MCF 10A (cell line): ENCODE measurements at regions not wholly inside any gene's neighbourhood (a gene's known extent, or its start where the extent isn't known, plus 50 kb on each side); places are given as distances from the start of the nearest gene placed in this dataset.

Experiments
- BruUV-seq: library from RNA; stranded (reverse); fragments of 400-500 nt; replicated peaks from 2 replicates; lab custom pipeline; 2021; lab: Mats Ljungman, UMichigan
- CTCF ChIA-PET: fragments of 300-600 bp; sonication (Branson Sonifier 250); formaldehyde crosslinking; extraction: SDS; loops from one replicate; lab custom pipeline; 2021; ENCODE audit warnings: antibody characterized with exemption, inconsistent platforms; lab: Yijun Ruan, JAX
- POLR2A ChIA-PET: fragments of 300-600, 350-650 bp; sonication (Branson Sonifier 250); formaldehyde crosslinking; extraction: SDS; loops from one replicate; lab custom pipeline; 2020; ENCODE audit warnings: antibody characterized with exemption, inconsistent platforms; lab: Yijun Ruan, JAX
- DNase-seq: peaks from one replicate; pipeline ENCODE4 v3.0.0-alpha.2; 2018; ENCODE audit not compliant: unreplicated experiment
- H3K27ac Mint-ChIP-seq: one replicate; pipeline ENCODE4 v1.8.0; 2022; ENCODE audit warnings: mild to moderate bottlenecking, low read depth, mixed read lengths; ENCODE audit not compliant: unreplicated experiment
- H3K27me3 Mint-ChIP-seq: one replicate; pipeline ENCODE4 v1.8.0; 2022; ENCODE audit warnings: mixed read lengths; ENCODE audit not compliant: insufficient read depth, unreplicated experiment
- H3K36me3 Mint-ChIP-seq: one replicate; pipeline ENCODE4 v1.8.0; 2022; ENCODE audit warnings: mild to moderate bottlenecking, moderate library complexity, mixed read lengths; ENCODE audit not compliant: insufficient read depth, unreplicated experiment
- H3K4me1 Mint-ChIP-seq: one replicate; pipeline ENCODE4 v1.8.0; 2022; ENCODE audit warnings: mixed read lengths; ENCODE audit not compliant: insufficient read depth, unreplicated experiment
- H3K4me3 Mint-ChIP-seq: one replicate; pipeline ENCODE4 v1.8.0; 2022; ENCODE audit warnings: mild to moderate bottlenecking, moderate library complexity, mixed read lengths; ENCODE audit not compliant: unreplicated experiment
- H3K9me3 Mint-ChIP-seq: one replicate; pipeline ENCODE4 v1.8.0; 2022; ENCODE audit warnings: mixed read lengths; ENCODE audit not compliant: unreplicated experiment
- intact Hi-C: fragments of 100-400 bp; cut with micrococcal nuclease; formaldehyde crosslinking; loops from 2 replicates; pipeline ENCODE4 v1.14.1; 2022
- TF ChIP-seq, protein P1 (sequence below): fragments of 200-600 bp; IDR thresholded peaks from one replicate; pipeline ENCODE4 v1.8.0; 2022; ENCODE audit warnings: antibody characterized with exemption, mild to moderate bottlenecking; ENCODE audit not compliant: unreplicated experiment

DNA sequence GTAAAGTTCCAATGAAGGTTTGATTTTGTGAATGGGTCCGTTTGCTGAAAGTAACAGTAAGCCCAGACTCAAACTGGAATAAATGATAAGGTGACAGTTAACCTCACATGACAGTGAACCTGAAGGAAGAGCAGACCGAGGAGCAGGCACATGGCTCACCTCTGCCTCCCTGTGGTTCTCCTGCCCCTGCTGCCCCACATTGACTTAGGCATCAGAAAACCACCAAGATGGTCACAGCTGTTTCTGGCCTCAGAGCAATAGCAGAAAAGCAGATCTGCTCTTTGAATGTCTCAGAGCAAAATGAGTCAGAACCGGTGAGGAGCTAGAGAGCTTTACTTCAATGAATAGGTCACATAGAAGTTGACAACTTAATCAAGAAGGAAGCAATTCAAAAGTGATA, 487.6 kb downstream of the METTL4 start:
- TF ChIP-seq, protein P1, sequence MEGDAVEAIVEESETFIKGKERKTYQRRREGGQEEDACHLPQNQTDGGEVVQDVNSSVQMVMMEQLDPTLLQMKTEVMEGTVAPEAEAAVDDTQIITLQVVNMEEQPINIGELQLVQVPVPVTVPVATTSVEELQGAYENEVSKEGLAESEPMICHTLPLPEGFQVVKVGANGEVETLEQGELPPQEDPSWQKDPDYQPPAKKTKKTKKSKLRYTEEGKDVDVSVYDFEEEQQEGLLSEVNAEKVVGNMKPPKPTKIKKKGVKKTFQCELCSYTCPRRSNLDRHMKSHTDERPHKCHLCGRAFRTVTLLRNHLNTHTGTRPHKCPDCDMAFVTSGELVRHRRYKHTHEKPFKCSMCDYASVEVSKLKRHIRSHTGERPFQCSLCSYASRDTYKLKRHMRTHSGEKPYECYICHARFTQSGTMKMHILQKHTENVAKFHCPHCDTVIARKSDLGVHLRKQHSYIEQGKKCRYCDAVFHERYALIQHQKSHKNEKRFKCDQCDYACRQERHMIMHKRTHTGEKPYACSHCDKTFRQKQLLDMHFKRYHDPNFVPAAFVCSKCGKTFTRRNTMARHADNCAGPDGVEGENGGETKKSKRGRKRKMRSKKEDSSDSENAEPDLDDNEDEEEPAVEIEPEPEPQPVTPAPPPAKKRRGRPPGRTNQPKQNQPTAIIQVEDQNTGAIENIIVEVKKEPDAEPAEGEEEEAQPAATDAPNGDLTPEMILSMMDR: peak; percentile 54
- POLR2A ChIA-PET: no interaction called here
- BruUV-seq: no TSS peak
- CTCF ChIA-PET: interaction anchor here (0.6 to 2.5 kb wide), 20 partner anchors 11 to 774 kb away, joined by 3 to 14 read pairs (median 4); no protein-coding TSS in a partner anchor
- peaks cover 8% of the 10 kb centered on the region for H3K4me1 Mint-ChIP-seq
- no peak overlapping the region for H3K4me3 Mint-ChIP-seq
- H3K27ac Mint-ChIP-seq: no peak overlapping the region
- DNase-seq: peak; percentile 42
- no peaks in the 10 kb centered on the region for H3K27me3 Mint-ChIP-seq
- H3K9me3 Mint-ChIP-seq: no peaks in the 10 kb centered on the region
- peaks cover 6% of the 10 kb centered on the region for H3K36me3 Mint-ChIP-seq
- intact Hi-C loops: loop anchor here (1.0 to 5.0 kb wide), 4 partner anchors 166 to 1216 kb away; no protein-coding TSS in a partner anchor

DNA sequence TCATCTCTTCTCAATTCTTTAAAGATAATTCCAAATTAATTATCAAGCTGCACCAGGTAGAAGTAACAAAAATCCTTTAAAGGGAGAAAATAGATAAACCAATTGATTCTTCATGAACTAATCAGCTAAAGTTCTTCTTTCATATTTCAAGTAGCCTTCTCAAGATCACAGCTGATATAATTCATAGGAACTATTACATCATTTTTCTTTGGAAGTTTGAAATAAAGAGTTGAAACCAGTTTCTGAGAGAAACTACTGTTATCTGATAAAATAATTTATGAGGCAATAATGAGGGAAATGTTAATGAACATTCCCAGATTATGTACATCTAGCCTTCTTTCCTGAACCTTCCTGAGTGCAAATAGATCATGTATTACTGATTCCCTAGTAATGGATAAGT, 484.9 kb downstream of the METTL4 start:
- TF ChIP-seq, protein P1: no peak
- peaks cover 6% of the 10 kb centered on the region for H3K36me3 Mint-ChIP-seq
- H3K4me3 Mint-ChIP-seq: no peak overlapping the region
- no peaks in the 10 kb centered on the region for H3K9me3 Mint-ChIP-seq
- intact Hi-C loops: no loop called here
- H3K27me3 Mint-ChIP-seq: no peaks in the 10 kb centered on the region
- peak overlapping the region; percentile 25 for H3K27ac Mint-ChIP-seq
- no TSS peak for BruUV-seq
- ChIA-PET CTCF (interaction anchor here (0.8 to 1.7 kb wide), 5 partner anchors 10 to 137 kb away, joined by 3 to 6 read pairs (median 4); no protein-coding TSS in a partner anchor), POLR2A (no interaction called here)
- peaks cover 8% of the 10 kb centered on the region for H3K4me1 Mint-ChIP-seq
- DNase-seq: no peak

DNA sequence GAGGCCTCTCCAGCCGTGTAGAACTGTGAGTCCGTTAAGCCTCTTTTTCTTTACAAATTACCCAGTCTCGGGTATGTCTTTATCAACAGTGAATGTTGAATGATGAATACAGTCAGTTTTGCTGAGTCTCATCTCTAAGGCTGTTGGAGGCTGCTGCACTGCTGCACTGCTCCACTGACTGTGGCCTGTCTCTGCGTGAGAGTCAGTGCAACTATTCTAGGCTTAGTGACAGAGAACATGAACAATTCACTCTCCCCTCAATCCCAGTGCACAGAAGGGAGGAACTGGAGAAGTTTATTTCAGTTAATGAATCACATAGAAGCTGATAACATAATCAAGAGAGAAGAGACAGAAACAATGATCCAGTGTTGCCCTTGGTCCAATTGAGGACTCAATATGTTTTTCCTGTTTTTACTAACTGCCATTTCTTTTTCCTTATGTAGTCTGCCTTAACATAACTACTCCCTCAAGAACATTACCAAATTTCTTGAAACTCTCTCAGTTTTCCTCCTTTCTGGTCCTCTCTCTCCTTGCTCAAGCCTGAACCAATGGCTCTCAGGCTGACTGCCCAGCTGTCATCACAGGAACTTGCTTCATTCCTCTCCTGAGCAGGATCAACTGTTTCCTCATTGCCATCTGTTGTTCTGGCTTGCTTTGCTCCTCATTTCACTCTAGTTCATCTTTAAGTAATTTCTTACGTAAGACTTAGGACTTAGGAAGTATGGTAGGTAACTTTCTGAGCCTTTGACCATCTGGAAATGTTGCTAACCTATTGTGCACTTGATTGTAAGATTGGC, 483.2 kb downstream of the METTL4 start:
- POLR2A ChIA-PET: interaction anchor here (0.5 kb wide), 1 partner anchor 482 kb away, joined by 3 read pairs; no protein-coding TSS in a partner anchor
- H3K27me3 Mint-ChIP-seq: no peaks in the 10 kb centered on the region
- peak; percentile 40 for DNase-seq
- TF ChIP-seq, protein P1: no peak
- H3K9me3 Mint-ChIP-seq: no peaks in the 10 kb centered on the region
- peaks cover 6% of the 10 kb centered on the region for H3K36me3 Mint-ChIP-seq
- no peak overlapping the region for H3K27ac Mint-ChIP-seq
- peaks cover 8% of the 10 kb centered on the region for H3K4me1 Mint-ChIP-seq
- intact Hi-C loops: no loop called here
- CTCF ChIA-PET: interaction anchor here (0.7 to 0.9 kb wide), 2 partner anchors 81 to 503 kb away, joined by 3 read pairs; no protein-coding TSS in a partner anchor
- H3K4me3 Mint-ChIP-seq: no peak overlapping the region
- BruUV-seq: no TSS peak

DNA sequence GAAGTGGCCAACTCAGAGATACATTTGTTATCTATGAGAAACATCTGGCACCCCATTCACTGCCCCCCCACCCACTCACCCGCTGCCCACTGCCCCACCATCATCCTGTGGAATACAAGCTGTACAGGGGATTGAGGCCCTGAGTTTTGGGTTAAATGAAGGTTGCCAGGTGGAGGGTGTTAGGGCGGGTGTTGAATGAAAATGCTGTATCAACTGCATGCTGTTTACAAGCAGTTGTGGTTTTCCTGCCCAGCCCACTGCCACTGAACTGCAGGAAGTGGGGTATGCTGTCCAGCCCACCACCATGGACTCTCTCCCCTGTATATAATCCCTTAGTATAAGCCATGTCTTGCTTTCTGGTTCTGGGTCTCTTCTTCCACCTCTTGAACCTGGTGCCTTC, 481.9 kb downstream of the METTL4 start:
- ChIA-PET CTCF (interaction anchor here (0.6 kb wide), 2 partner anchors 15 to 285 kb away, joined by 3 read pairs; no protein-coding TSS in a partner anchor), POLR2A (interaction anchor here (0.6 kb wide), 1 partner anchor 635 kb away, joined by 6 read pairs; no protein-coding TSS in a partner anchor)
- H3K4me1 Mint-ChIP-seq: peaks cover 8% of the 10 kb centered on the region
- H3K9me3 Mint-ChIP-seq: no peaks in the 10 kb centered on the region
- intact Hi-C loops: no loop called here
- H3K27me3 Mint-ChIP-seq: no peaks in the 10 kb centered on the region
- peaks cover 6% of the 10 kb centered on the region for H3K36me3 Mint-ChIP-seq
- no peak overlapping the region for H3K27ac Mint-ChIP-seq
- BruUV-seq: no TSS peak
- no peak overlapping the region for H3K4me3 Mint-ChIP-seq
- TF ChIP-seq, protein P1: no peak
- DNase-seq: no peak
